Retinal pigment epithelial cell (primary cell): ENCODE measurements at regions not wholly inside any gene's neighbourhood (a gene's known extent, or its start where the extent isn't known, plus 50 kb on each side); places are given as distances from the start of the nearest gene placed in this dataset.
"Not testable (repeated sequence)": the region's sequence is repeated elsewhere in the genome, so short reads cannot be mapped to it uniquely, and the experiment has no call there.

Source experiments
- DNase-seq: peaks from one replicate; pipeline ENCODE4 v3.0.0-alpha.2; 2010; ENCODE audit warnings: low read depth
- H3K4me3 ChIP-seq: 2 replicates; pipeline ENCODE4 v1.5.1; 2011; ENCODE audit warnings: mild to moderate bottlenecking, low read length, control low read depth, moderate library complexity
- TF ChIP-seq, protein P1 (sequence below): conservative IDR thresholded peaks from 2 replicates; pipeline ENCODE4 v1.5.1; 2011; ENCODE audit warnings: low read depth, low read length, control low read depth, inconsistent platforms

DNA sequence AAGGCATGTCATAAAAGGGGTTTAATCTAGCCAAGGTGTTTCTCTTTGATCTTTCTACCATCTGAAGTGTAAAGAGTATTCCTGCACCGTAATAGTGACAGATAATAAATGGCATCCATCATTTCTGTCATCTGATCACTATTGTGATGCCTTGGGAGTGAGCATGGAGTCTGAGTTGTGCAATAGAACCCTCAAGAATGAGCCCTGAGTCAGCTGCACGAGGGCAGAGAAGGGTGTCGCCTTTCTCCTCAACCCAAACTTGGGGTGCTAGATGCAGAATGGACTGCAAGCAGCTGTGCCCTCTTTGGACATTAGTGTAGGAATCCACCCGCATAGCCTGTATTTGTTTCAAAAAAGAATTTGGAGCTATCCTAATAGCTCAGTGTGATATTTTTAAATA is 115.2 kb downstream of the ZNF37A start:
- TF ChIP-seq, protein P1, sequence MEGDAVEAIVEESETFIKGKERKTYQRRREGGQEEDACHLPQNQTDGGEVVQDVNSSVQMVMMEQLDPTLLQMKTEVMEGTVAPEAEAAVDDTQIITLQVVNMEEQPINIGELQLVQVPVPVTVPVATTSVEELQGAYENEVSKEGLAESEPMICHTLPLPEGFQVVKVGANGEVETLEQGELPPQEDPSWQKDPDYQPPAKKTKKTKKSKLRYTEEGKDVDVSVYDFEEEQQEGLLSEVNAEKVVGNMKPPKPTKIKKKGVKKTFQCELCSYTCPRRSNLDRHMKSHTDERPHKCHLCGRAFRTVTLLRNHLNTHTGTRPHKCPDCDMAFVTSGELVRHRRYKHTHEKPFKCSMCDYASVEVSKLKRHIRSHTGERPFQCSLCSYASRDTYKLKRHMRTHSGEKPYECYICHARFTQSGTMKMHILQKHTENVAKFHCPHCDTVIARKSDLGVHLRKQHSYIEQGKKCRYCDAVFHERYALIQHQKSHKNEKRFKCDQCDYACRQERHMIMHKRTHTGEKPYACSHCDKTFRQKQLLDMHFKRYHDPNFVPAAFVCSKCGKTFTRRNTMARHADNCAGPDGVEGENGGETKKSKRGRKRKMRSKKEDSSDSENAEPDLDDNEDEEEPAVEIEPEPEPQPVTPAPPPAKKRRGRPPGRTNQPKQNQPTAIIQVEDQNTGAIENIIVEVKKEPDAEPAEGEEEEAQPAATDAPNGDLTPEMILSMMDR, result no peak
- no peak for DNase-seq
- H3K4me3 ChIP-seq, result no peak overlapping the region

DNA sequence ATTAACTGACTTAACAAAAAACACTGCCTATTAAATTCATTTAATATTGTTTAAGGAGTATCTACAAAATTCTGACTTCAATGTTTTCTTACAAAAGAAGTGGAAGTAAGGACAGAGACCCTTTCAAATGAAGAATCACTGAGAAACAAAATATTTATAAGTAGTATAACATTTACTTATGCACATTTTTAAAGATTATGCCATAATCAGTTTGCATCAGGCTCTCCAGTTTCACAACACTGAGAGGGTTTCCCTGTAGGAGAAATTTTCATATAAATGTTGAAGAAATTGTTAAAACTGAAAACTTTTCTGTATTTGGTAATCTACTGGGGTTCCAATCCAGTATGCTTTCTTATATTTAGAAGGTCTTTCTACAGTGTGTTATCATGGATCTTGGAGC is 115.6 kb downstream of the ZNF37A start:
- not testable (repeated sequence) for DNase-seq, H3K4me3 ChIP-seq

DNA sequence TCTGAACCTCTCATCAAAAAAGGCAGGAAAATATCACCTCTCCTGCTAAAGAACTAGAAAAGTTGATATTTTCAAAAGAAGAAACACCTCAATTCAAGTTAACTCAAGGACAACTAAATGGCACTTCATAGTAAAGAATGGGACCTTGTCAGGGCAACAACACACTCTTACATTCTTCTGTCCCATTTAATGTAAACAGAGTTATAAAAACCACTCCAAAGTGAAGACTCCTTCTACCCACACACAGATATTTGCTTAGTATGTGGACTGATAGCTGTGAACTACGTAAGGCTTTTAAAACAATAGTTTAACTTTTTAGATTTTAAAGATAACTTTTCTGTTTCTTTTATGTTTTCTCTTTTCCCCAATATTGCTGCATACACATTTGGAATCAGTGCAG is 118.3 kb downstream of the ZNF37A start:
- no peak overlapping the region for H3K4me3 ChIP-seq
- TF ChIP-seq, protein P1, result no peak
- DNase-seq, result no peak

DNA sequence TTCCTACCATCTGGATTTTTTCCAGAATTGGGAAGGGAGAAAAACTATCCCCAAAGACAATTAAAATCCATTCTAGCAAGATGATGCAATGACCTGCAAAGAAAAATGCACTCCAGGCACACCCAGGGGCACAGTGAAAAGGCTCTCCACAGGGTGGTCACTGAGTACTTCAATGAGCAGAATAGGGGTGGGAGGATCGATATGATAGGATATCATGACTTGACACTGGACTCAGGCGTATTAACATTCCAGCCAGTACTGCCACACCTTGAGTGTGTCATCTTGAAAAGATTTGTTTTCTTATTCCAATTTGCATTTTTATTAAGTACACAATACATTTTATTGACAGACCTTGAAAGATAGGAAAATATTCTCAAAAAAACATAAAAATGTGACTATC is 132.2 kb downstream of the ZNF37A start:
- H3K4me3 ChIP-seq, result no peak overlapping the region
- DNase-seq, result no peak
- TF ChIP-seq, protein P1, result no peak

DNA sequence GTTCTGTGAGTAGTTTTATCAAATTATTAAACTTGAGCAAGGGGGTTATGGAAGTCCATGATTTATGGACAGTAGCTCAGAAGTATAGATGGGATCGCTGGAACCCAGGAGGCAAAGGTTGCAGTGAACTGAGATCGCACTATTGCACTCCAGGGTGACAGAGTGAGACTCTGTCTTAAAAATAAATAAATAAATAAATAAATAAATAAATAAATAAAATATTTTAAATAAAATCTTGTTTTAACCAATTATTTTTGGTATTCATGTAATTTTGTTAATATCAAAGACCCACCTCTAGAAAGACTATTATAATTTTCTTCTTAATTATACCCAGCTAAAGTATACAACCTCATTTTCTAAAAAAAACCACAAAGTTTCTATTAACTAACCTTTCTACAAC is 134.3 kb downstream of the ZNF37A start:
- H3K4me3 ChIP-seq, result no peak overlapping the region

DNA sequence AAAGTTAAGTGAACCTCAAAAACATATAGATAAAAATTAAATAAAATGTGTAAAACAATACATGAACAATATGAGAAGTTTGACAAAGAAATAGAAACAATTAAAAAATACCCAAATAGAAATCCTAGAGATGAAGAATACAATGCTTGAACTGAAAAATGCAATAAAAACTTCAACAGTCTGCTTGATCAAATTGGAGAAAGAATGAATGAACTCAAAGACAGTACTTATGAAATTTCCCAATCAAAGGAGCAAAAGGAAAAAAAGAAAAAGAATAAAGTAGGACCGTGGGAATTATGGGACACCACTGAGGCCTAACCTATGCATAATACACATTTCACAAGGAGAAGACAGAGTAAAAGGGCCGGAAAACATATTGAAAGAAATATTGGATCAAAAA is 144.3 kb downstream of the ZNF37A start:
- not testable (repeated sequence) for H3K4me3 ChIP-seq, DNase-seq

More for the DNA sequence above, 134.3 kb downstream of the ZNF37A start:
- no peak for DNase-seq
- TF ChIP-seq, protein P1, result no peak

DNA sequence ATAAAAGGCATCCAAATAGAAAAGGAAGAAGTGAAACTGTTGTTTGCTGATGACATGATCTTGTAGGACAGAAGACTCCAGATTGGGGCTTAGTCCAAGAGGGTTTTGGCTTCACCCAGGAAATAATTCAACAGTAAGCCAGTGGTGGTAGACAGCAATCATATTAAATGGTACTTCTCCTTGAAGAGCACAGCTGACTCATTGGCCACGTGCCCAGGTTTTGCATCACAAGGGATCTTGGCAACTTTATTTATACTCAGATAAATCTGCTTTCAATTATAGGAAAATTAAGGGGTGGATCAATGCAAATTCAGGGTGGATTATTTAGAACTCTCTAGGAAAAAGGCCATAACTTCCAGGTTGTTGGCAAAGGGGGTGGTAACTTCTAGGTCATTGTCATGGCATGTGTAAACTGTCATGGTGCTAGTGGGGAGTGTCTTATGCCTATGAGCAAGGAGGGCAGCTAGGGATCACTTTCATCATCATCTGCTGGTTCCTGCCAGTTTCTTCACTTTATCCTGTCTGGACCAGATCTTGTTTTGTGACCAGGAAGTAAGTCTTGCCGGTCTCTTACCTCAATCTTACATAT is 148.0 kb downstream of the ZNF37A start:
- not testable (repeated sequence) for DNase-seq

DNA sequence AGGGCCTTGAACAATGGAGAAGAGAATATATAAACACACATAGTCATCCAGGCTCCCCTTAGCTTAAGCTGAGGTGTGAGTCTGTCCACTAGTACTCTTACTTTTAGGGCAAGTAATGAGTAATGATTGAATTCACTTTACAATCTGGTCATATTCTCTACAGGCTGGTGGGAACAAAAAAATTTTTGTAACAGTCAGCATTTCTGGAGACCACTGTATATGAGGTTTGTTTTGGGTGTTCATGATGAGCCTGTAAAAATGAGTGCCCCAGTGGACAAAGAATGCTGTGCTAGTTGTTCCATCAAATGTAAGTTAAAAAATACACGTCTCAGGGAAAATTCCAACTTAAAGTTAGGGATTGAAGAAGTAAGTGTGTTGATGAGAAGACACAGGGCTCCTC is 154.0 kb downstream of the ZNF37A start:
- not testable (repeated sequence) for DNase-seq, H3K4me3 ChIP-seq

More for the DNA sequence above, 148.0 kb downstream of the ZNF37A start:
- not testable (repeated sequence) for H3K4me3 ChIP-seq

DNA sequence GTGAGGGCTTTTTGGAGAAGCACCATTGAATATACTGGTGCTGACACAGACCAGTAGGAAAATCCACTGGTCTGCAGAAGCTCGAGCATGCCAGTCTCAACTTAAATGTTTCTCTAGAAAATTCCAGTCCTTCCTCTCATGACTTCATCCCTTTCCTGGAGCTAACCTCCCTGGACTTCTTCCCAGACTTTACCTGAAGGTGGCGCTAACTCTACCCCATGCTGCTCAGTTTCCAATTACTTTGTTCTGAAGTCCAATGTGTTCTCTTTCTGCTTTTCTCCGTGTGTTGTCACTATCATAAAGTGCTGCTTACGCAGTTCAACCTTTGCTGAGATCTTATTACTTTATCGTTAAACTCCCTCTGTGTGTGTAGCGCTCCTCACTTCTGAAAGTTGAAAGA is 158.4 kb downstream of the ZNF37A start:
- DNase-seq, H3K4me3 ChIP-seq: not testable (repeated sequence)

DNA sequence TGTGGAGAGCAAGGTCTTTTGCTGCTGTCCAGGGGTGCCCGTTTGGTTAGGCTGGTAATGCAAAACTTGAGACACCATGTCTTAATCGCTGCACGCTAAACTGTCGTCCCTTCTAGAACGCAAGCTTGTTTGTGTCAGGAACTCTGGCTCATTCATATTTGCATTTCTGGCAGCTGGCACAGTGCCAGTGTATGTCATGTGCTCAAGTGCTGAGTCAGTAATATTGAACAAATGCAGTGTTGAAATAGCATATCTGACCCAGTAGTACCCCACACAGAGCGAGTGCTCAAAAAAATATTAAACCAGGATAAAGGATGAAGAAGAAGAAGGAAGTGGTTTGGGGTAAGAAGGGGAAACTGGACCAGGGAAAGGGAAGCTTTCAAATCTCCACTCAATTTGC is 173.4 kb downstream of the ZNF37A start:
- H3K4me3 ChIP-seq, DNase-seq: not testable (repeated sequence)

DNA sequence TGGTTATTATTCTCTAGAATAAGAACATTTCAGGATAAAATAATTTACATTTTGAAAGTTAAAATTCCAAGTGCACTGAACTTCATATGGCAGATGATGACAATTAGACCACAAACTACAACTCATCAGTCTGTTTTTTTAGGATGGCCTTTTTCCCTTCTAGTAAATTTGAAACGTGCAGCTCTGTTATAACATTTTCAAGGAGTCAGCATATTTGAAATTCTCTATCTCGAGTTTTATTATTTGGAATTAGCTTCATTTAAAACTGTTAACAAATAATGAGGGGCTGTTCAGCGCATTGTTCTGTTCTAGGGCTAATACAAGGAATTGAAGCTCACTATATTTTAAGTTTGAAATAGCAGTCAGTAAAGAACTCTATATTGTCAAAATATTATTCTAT is 176.9 kb downstream of the ZNF37A start:
- not testable (repeated sequence) for DNase-seq, H3K4me3 ChIP-seq

DNA sequence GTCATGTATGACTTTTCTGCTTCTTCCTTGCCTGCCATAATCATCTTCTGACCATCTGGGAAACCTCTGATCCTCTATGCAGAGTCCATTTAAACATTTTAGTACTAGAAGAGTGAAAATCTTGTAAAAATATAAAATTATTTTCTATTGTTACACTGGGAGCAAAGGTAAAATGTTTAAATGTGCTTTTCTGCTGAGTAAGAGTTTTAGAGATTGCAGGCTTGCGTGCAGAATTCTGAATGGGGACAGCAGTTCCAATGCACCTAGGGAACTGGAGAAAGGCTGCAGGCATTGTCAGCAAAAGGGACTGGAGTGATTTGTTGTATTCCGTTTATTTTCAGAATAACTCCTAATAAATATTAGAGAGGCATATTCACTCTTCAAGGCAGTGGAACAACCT is 180.7 kb downstream of the ZNF37A start:
- H3K4me3 ChIP-seq, DNase-seq: not testable (repeated sequence)

DNA sequence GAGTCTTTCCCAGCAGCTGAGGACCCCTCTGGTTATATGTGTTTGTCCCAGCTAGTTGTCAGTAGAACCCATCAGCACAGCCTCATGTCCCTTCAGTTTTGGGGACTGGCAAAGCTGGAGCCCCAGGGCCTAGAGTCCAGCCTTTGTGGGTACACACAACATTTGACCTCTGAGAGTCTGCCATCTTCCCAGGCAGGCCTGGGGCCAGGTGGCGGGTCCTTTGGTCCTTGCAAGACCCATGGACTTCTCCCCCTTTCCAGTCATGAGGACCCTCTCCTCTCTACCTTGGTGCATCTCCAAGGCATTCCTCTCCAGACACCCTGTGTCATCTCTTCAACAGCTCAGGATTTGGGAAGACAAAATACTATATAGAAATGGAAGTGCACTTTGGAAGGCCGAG is 198.4 kb downstream of the ZNF37A start:
- not testable (repeated sequence) for DNase-seq

DNA sequence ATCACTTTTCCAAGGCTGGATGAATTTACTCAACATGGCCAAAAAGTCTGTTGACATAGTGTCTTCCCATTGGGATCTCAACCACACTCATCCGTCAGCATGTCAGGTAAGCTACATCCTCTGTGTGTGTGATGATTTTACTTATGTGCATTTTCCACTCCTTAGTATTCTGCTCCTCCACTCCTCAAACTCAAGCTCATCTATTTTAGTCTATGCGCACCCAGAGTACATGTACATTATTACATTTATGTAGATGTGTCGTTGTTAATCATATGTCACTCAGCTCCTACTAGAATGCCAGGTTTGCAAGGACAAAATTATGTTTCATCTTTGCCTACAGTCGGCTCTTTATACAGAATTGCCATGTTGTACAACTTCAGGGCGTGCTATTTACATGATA is 216.0 kb downstream of the ZNF37A start:
- DNase-seq, H3K4me3 ChIP-seq: not testable (repeated sequence)

More for the DNA sequence above, 198.4 kb downstream of the ZNF37A start:
- not testable (repeated sequence) for H3K4me3 ChIP-seq

DNA sequence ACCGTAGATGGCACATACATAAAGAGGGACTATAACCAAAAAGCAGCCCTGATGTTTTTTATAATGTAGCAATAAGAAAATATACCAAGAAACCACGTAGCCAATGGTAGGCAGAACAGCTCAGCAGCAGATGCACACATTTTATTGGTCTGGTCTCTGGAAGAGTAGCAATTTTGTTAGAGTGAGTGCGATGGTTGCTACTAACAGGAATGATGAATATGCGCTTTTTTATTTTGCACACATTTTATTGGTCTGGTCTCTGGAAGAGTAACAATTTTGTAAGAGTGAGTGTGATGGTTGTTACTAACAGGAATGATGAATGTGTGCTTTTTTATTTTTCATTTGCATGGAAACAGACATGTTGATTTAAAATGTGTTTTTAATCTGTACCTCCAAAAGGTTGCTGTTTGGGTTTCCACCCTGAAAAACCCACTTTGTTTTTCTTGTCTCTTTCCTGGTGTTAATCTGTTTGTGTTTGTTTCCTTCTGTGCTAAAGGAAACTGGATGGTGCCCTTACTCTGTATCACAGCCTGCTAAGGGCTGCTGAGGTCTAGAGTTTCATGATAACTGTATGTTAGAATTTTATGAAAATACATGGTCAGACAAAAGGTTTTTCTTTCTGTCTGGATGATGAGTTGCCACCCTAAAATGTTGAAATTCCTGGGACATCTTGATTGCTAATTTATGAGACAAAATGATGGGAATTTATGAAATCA is 221.1 kb downstream of the ZNF37A start:
- not testable (repeated sequence) for DNase-seq, H3K4me3 ChIP-seq
